NOMO-1 treated with DMSO at 0.1 percent for 48 hours (cell line): ENCODE measurements at regions not wholly inside any gene's neighbourhood (a gene's known extent, or its start where the extent isn't known, plus 50 kb on each side); places are given as distances from the start of the nearest gene placed in this dataset.

Experiments
- DNase-seq: peaks from one replicate; lab custom pipeline; 2025; ENCODE audit not compliant: unreplicated experiment; lab: John Stamatoyannopoulos, UW

DNA sequence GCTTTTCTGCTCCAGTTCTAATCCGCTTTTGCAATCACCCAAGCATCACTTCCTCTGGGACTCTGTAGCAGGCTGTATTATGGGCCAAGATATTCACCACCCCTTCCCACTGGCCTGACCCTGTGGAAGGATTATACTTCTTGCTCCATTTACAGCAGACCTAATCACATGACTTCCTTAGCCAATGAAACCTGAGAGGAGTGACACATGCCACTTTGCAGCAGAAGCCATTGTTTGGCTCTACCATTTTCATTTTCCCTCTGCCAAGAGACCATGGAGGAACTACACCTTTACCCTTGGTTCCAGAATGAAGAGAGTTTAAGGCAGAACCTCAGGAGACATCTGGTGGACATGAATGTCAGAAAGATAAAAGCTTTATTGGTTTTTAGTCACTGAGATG, 134.9 kb upstream of the HSD17B12 start:
- no peak for DNase-seq

DNA sequence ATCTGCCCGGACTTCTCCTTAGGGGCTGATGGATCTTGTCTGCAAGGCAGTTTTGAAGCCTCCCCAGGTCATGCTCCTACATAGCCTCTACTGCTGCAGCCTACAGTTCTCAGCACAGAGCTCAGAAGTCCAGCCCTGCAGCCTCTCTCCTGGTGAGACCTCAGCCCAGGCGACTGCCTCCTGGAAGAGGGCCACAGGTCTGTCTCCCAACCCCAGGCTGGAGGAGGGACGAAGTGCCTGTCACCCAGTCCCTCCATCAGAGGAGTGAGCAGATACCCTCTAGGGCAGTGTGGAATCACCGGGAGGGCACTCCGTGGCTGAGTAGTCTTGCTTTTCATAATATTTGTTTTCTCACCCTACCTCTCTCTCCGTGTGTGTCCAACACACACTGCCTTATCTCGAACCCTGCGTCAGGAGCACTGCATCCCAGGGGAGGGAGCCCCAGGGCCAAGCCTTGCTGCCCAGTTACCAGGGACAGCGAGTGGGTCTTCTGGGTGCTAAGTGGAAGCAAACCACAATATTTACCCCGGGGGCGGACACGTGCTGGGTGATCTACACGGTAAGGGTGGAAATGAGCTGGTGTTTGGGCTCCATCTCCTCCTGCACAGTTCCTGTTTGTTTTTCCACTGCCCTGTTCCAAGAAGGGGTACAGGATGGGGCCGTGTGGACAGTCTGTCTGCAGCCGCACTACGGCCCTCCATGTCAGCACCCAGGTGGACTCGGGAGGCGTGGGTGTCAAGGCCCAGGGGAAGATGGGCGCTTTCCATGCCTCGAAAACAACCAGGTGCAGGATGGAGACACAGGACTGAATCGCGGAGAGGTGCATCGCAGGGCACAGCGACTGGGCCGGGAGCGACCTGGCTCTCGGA, 133.7 kb upstream of the HSD17B12 start:
- DNase-seq = no peak

GRCh38 chr11:43547430-43547831, 133.1 kb upstream of the HSD17B12 start:
- no peak for DNase-seq

DNA sequence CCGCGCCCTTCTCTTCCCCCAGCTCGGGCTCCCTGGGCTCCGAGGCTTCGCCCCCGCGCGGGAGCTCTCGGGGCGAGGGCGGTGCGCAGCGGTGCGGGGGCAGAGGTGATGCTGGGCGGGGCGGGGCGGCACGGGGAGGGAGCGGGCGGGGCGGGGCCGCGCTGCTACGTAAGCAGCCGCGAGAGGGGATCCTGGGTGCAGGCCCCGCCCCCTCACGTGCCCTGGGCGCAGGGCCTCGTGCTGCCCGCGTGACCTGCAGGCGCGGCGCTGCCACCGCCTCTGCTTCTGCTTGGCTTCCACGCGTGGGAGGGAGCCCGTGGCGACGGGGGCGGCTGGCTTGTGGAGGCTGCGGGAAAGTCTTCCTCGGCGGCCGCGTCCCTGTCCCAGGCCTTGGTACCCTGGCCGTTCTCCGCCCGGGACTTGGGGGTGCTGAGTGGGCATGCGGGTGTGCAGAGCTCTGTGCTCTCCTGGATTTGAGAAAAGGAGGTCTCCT, 132.6 kb upstream of the HSD17B12 start:
- no peak for DNase-seq

GRCh38 chr11:43548916-43549315, 131.6 kb upstream of the HSD17B12 start:
- DNase-seq = peak; percentile 68

- DNase-seq = no peak
These were observed 130.9 kb upstream of the HSD17B12 start for GRCh38 chr11:43549624-43550023.

GRCh38 chr11:43550714-43551113, 129.8 kb upstream of the HSD17B12 start:
- no peak for DNase-seq

GRCh38 chr11:43554148-43554473, 126.4 kb upstream of the HSD17B12 start:
- no peak for DNase-seq

DNA sequence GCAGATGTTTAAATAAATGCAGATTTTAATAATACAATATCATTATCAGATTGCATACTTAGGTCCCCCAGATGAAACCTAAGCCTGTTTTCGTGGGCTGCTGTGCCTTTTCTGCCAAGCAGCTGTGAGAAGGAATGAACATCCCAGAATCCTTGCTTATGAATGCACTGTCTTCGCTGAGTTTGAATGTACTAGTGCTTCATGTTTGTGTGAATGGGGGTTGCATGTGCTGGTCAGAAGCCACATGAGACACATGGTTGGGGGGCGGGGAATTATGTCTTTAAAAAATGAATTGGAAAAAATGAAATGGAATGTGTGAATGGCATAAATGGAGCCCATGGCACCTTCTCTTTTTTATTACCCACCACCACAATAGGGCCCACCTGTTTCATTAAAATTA, 125.4 kb upstream of the HSD17B12 start:
- no peak for DNase-seq

DNA sequence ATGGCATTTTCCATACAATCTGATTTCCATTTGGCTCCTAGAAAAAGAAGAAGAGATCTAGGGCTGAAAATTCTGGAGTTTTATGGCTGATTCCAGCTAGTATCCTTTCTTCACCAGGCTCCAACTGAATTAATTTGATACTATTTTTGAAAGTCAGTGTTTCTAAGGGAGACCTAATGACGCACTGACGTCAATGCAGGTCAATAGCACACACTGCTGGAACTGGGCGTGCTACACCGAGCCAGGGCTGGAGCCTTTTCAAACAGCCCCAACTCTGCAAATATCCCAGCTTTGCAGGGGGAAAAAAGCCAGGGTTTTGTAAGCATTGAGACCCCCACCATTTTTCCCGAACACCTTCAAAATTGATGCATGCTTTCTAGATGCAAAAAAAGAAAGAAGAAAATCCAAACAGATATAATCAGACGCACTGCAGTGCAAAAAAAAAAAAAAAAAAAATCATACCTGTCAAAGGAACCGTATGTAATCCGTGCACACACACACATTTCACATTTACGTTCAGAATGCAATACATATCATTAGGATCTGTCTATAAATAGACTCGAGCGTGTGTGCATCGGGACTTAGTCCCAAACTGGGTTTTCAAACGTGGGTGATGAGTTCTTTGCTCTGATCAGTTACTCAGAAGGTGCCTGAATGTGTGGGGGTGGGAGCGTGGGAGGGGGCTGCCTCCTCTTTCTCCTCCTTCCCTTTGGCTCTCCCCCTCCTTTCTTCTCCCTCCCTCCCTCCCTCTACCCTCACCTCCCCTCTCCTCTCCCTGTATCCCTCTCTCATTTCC, 124.5 kb upstream of the HSD17B12 start:
- peak; percentile 43 for DNase-seq

DNA sequence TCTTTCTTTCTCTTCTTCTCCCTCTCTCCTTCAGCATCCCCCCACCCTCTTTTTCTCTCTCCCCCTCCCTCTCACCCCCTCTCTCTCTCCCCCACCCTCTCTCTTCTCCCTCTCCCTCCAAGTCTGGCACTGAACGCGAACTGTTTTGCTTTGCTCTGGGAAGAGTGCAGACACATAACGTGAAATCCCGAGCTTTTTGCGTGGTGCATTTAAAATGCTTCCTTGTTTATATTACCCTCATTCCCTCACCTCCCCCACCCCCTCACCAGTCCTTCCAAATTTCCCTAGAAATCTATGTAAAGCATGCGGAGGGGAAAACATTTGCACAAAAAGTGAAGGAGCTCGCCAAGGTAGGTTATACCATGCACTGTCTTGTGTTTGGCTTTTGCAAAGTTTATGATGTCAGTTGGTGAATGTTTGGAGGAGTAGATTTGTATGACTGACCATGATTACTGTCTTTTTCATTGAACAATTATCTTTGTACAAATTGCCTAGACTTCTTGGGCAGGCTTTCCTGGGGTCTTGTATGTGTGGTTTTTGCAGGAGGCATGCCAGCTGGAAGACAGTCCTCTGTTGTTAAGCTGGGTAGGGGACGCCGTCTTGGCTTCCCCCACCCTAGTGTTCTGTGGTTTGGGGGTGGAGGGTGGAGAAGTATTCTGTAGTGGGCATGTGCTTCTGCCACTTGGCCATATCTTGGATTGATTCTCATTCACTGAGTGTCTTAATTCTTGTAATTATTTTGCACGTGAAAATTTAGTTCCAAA, 123.7 kb upstream of the HSD17B12 start:
- no peak for DNase-seq

- no peak for DNase-seq
These were observed 122.9 kb upstream of the HSD17B12 start for GRCh38 chr11:43557553-43558110.

DNA sequence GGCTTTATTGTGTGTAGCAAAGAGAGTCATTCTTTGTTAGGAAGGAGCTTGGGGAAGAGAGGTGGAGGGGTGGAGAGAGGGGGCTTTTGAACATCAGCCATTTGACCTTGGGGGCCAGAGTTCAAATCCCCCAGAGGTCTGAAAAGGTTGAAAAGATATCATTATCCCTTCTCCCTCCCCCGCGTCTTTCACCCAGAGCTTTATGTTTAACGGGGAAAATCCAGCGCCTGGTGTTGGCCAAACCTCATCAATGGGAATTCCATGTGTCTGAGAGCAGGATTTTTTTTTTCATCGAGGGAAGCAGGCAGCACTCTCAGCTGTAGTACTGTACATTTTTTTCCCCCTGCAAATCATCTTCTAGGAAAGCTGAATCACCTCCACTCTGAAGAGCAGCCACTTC, 122.4 kb upstream of the HSD17B12 start:
- no peak for DNase-seq

GRCh38 chr11:43558556-43559127, 121.9 kb upstream of the HSD17B12 start:
- DNase-seq = no peak

DNA sequence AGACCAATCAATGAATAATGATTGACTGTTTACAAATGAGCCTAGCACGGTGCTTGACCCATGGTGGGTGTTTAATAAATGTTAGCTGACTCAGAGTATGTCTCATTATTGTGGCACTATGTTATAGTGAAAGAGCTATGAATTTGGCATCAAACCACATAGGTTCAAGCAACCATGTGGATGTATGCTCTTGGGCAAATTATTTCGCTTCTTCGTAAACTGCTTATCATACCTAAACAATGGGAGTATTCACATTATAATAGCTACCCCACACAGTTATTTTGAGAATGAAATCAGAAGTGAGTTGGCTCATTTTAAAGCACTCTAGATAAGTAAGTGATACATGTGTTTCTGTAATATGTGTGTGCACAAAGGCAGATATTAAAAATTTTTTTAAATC, 118.7 kb upstream of the HSD17B12 start:
- DNase-seq = no peak

DNA sequence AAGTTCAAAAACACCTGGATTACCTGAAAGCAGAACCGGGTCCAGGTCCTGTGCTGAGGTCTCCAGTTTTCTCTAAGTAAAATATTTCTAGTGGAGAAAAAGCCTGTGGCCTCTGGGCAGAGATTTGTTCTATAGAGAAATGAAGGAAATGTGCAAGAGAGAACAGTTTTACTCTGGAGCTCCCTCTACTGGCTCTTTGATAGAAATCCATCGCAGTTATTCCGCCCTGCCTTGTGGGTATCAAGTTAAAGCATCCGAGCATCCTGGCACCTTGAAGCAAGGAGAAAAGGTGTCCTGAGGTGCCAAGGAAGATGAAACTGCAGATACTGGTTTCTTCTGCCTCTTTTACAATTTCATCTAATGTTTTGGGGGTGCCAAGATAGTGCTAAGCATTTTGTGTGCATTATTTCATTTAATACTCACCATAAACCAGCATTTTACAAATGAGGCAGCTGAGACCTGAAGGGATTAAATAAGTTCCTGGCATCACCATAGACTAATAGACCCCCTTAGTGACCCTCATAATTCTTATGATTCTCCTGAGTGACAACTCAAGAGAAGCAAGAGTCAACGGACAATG, 113.1 kb upstream of the HSD17B12 start:
- peak; percentile 43 for DNase-seq

DNA sequence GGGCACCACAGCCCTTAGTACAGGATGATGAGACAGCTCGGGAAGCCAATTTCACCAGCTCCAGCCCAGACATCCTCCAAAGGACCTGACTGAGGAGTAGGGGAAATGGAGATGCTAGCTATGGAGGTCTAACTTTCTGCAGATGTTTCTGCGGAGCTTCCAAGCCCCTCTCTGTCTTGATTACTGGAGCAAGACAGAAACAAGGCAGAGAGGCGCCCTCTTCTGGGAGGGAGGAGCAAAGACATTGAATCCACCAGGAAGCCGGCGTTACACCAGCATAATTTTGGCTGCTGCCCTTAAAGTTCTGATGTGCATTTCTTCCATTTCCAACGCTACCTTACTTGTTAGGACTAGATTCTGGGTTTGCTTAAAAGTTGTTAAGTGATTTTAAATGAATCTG, 107.3 kb upstream of the HSD17B12 start:
- DNase-seq = peak; percentile 50

- DNase-seq = no peak
These were observed 106.7 kb upstream of the HSD17B12 start for GRCh38 chr11:43573873-43574272.

DNA sequence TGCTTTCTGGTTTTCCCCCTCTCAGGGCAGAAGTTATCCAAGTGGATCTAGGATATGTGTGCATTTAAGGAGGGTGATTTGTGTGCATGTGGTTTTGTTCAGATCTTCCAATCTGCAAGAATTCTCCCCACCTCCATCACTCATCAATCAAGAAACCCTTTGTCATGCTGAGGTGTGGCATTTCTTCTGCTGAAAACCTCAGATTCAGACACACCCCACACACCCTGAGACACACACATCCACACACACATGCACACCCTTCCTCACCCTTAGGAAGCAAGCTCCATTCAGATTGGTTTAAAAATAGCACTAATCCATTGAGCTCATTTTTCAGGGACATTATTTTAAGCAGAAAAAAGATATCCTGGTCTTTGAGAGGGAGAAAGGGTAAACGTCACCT, 106.1 kb upstream of the HSD17B12 start:
- DNase-seq = no peak
